Right cardiac atrium (tissue), 5 donors: ENCODE measurements at regions not wholly inside any gene's neighbourhood (a gene's known extent, or its start where the extent isn't known, plus 50 kb on each side); places are given as distances from the start of the nearest gene placed in this dataset.

ENCODE experiments used
- ATAC-seq, 2 donors: fragments of 200-7000 bp; cut with Tn5 transposase; one replicate each; pipeline versions ENCODE4 v1.8.0 to v1.9.1; 2020; ENCODE audit warnings: moderate library complexity in 2 of 2, mild to moderate bottlenecking in 1 of 2
- DNase-seq, 3 donors: peaks; one replicate each; pipeline ENCODE4 v3.0.0-alpha.2; 2020
- H3K27ac ChIP-seq: one replicate; pipeline ENCODE4 v1.5.1; 2013; ENCODE audit warnings: mild to moderate bottlenecking, low read length, control low read depth, moderate library complexity
- H3K27me3 ChIP-seq: one replicate; pipeline ENCODE4 v1.6.1; 2013; ENCODE audit not compliant: control insufficient read depth, insufficient read depth
- H3K4me1 ChIP-seq: one replicate; pipeline ENCODE4 v1.6.1; 2013; ENCODE audit warnings: low read length; ENCODE audit not compliant: control insufficient read depth, insufficient read depth
- H3K4me3 ChIP-seq: one replicate; pipeline ENCODE4 v1.5.1; 2013; ENCODE audit warnings: low read length, control low read depth
- H3K9me3 ChIP-seq: one replicate; pipeline ENCODE4 v1.6.1; 2013; ENCODE audit warnings: low read length; ENCODE audit not compliant: control insufficient read depth
- WGBS: extraction: QIAGEN DNeasy Blood & Tissue Kit; methylation state at CpG from one replicate; pipeline ENCODE4 v1.1.7; 2013; 5-methylcytosine and 5-hydroxymethylcytosine counted together
- intact Hi-C, 4 donors: fragments of 100-400 bp; cut with DNase I; formaldehyde crosslinking; loops; one replicate each; pipeline versions ENCODE4 v1.11.0 to v1.14.0; 2022 to 2023
- donor health status: healthy with polysubstance abuse.
- donor health status: DM: no; HTN: yes; CAD: no.
- donor health status: DM: no; HTN: no; CAD: no.
- donor health status: DM: no; HTN: yes; CAD: no; lungs with severe emphysema.
- donor health status: DM: yes; HTN: yes; CAD: no.

DNA sequence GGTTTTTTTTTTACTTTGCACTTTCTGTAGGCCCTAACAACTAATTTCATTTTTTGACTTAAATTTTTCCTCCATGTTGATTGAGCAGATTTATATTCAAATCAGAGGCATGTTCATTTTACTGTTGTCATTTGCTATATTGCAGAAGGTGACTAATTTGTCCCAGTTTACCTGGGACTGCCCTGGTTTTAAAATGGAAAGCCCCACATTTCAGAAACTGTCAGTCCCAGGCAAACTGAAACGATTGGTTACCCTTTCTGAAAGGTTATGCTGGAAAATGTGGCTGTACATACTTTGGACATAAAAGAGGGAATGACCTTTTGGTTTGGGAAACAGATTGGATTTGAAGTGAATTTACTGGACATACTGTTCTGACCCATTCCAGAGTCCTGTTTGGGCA, 160.0 kb downstream of the SPCS3 start:
- intact Hi-C loops, result no loop called here

DNA sequence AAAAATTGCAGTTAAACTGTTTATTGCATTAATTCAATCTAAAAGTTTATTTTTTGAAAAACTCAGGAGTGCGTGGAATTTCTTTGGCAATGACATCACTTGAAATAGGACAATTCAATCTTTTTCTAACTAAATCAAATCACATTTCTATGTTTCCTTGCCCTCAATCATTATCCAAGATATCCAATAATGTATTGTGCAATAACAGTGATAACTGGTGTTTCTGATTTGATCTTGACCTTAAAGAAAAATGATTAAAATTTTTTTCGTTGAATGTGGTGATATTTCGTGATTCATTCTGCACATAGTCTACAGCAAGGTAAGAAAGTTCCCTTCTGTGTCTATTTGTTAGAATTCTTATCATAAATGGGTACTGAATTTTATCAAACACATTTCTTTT, 163.2 kb downstream of the SPCS3 start:
- no peak overlapping the region for H3K27ac ChIP-seq
- ATAC-seq (no peak), DNase-seq (no peak)
- intact Hi-C loops, result no loop called here
- no peaks in the 10 kb centered on the region for H3K9me3 ChIP-seq
- H3K4me3 ChIP-seq, result no peak overlapping the region
- H3K27me3 ChIP-seq, result no peaks in the 10 kb centered on the region
- 24% methylated on average over 3 of the region's 3 CpGs for WGBS
- H3K4me1 ChIP-seq, result no peaks in the 10 kb centered on the region

More for the DNA sequence above, 160.0 kb downstream of the SPCS3 start:
- Histone ChIP-seq H3K27ac (no peak overlapping the region), H3K27me3 (no peaks in the 10 kb centered on the region), H3K4me3 (no peak overlapping the region), H3K4me1 (no peaks in the 10 kb centered on the region), H3K9me3 (no peaks in the 10 kb centered on the region)
- no peak for ATAC-seq
- 78% methylated on average over 1 of the region's 1 CpG for whole genome bisulfite sequencing
- DNase-seq, result no peak

DNA sequence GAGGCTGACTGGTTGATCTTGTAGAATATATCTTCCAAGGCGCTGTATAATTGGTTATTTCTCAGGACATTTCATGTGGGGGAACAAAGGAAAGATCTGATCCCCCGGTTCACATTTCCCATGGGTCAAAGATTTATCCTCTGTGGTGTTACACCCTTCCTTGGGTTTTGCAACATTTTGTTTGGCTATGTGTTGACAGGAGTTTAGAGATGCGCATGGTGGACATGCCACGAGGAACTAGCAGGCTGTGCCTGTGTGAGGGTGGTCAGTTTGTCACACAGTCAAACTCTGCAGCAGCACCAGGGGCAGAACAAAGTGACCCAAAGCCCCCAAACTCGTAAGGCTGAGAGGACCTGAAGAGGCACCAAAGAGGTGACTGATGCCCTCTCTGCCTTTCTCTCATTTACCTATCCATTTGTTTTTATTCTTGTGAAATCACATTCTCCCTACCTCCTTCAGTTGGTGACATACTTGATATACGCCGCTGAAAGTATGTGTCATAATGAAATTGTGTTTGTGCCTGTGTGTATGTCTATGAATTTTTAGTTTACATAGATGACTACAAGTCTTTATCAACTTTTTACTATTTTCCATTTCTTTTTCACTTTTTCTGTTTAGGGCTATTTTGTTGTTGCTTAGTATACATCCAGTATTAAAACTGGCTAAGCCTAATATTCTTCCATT, 164.7 kb downstream of the SPCS3 start:
- no peak overlapping the region for H3K4me3 ChIP-seq
- H3K27me3 ChIP-seq, result no peaks in the 10 kb centered on the region
- ATAC-seq (no peak), DNase-seq (no peak)
- intact Hi-C loops, result no loop called here
- H3K4me1 ChIP-seq, result no peaks in the 10 kb centered on the region
- H3K27ac ChIP-seq, result no peak overlapping the region
- 80% methylated on average over 7 of the region's 7 CpGs for WGBS
- H3K9me3 ChIP-seq, result no peaks in the 10 kb centered on the region

DNA sequence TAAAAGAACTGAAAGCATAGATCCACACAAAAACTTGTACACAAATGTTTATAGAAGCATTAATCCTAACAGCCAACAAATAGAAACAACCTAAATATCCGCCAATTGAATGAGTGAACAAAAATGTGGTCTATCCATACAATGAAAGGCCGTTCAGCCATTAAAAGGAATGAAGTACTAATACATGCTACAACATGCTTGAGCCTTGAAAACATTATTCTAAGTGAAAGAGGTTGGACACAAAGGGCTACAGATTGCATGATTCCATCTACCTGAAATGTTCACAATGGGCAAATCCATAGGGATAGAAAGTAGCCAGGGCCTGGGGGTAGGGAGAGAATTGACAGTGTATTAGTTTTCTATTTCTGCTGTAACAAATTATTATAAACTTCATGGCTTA, 169.2 kb downstream of the SPCS3 start:
- H3K27me3 ChIP-seq, result no peaks in the 10 kb centered on the region
- H3K27ac ChIP-seq, result no peak overlapping the region

DNA sequence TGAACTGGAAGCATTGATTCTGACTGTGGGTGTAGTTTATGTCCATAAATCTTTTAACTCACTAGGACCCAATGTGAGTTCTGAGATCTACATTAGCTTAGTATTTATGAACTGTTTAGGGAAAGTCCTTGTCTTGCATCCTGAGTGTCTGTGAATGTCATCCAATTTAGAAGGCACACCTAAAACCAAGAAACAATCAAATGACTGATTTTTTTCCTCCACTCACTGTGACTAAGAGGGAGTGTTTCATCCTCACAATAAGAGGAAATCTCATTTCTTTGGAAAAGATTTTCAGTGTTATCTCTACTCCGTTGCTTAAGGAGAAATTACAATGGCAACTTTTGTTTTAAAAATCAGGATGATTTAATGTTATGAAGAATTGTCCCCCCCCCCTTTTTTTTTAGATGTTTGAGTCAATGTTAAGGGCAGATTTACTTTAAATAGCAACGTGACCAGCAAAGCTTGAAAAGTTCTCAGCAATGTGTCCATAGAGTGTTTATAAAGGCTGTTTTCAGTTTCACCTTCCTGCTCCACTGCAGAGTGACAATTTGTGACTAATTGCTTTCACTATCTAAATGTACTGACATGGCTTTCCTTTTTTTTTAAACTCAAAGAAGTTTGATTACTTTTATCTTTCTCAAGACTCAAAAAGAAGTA, 173.0 kb downstream of the SPCS3 start:
- peak; percentile 48 to 97 for ATAC-seq

More for the DNA sequence above, 169.2 kb downstream of the SPCS3 start:
- H3K4me1 ChIP-seq, result no peaks in the 10 kb centered on the region
- no peak overlapping the region for H3K4me3 ChIP-seq
- H3K9me3 ChIP-seq, result no peaks in the 10 kb centered on the region
- intact Hi-C loops, result no loop called here
- ATAC-seq (no peak), DNase-seq (no peak)
- 86% methylated on average over 2 of the region's 2 CpGs for WGBS

DNA sequence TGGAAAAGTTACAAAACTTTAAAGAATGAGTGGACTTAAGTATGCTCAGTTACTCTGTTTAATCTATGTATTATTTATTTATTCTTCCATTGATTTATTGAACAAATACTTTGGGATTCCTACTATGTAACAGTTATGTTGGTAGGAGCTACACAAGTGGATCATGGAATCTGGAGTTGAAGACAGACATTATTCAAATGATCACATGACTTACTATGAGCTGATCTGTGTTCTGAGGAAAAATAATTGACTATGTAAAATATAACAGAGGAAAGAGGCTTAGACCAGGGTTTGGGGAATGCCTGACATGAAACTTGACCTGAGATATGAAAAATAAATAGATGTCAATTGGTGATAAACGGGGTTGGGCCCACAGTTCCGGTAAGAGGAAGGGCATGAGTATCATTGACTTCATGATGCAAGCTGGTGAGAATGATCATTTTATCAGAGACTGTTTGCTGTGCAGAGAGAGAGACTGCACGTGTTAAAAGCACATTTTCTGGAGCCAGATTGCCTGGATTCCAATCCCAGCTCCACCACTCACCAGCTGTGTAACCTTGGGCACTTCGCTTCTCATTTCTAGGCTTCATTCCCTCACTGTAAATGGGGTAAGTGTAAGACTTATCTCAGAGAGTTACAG, 179.0 kb downstream of the SPCS3 start:
- Histone ChIP-seq H3K27me3 (no peaks in the 10 kb centered on the region), H3K9me3 (no peaks in the 10 kb centered on the region), H3K27ac (no peak overlapping the region), H3K4me1 (no peaks in the 10 kb centered on the region), H3K4me3 (no peak overlapping the region)
- DNase-seq (no peak), ATAC-seq (no peak)
- intact Hi-C loops, result no loop called here
- 50% methylated on average over 4 of the region's 4 CpGs for WGBS

More for the DNA sequence above, 173.0 kb downstream of the SPCS3 start:
- intact Hi-C loops, result no loop called here
- Histone ChIP-seq H3K9me3 (no peaks in the 10 kb centered on the region), H3K4me1 (no peaks in the 10 kb centered on the region), H3K27me3 (no peaks in the 10 kb centered on the region), H3K27ac (no peak overlapping the region), H3K4me3 (no peak overlapping the region)
- WGBS, result 11% methylated on average over 2 of the region's 2 CpGs
- DNase-seq, result no peak

DNA sequence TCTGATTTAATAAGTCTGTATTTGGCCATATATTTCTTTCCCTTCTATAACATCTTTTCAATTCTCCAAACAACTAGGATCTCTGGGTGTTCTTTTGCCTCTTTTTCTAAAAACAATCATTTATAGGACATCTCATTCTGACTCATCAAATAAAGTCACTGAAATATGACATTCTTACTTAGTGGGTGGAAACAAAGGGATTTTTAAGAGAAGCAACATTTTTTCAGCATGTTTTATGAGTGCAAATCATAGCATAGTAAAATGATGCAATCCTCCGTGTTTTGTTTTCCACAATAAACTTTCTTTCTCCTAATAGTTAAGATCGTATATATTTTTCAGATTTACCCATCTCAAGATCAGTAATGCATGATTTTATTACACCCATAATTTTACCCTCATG, 179.8 kb downstream of the SPCS3 start:
- Histone ChIP-seq H3K4me1 (no peaks in the 10 kb centered on the region), H3K27me3 (no peaks in the 10 kb centered on the region), H3K9me3 (no peaks in the 10 kb centered on the region), H3K27ac (no peak overlapping the region), H3K4me3 (no peak overlapping the region)
- intact Hi-C loops, result no loop called here
- ATAC-seq (no peak), DNase-seq (no peak)
- 74% methylated on average over 2 of the region's 2 CpGs for WGBS

DNA sequence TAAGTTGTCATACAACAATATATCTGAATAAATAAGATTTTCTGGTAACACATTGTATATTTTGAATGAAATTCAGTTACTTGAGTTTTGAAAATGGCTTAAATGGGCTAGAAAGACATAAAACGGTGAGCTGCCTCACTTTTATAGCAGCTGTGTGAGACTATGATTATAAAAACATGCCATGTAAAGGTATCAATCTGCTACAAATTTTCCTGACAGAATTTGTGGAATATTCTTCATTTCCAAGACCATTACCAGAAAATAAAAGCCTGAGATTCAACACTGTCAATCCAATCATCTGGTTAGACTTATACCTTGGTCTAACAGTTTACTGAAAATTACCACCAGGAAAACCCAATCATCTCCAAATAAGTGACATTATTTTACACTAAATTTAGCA, 181.1 kb downstream of the SPCS3 start:
- Histone ChIP-seq H3K27ac (no peak overlapping the region), H3K4me1 (no peaks in the 10 kb centered on the region), H3K27me3 (no peaks in the 10 kb centered on the region), H3K4me3 (no peak overlapping the region), H3K9me3 (no peaks in the 10 kb centered on the region)
- DNase-seq (no peak), ATAC-seq (no peak)
- intact Hi-C loops, result no loop called here
- WGBS, result 86% methylated on average over 1 of the region's 1 CpG

DNA sequence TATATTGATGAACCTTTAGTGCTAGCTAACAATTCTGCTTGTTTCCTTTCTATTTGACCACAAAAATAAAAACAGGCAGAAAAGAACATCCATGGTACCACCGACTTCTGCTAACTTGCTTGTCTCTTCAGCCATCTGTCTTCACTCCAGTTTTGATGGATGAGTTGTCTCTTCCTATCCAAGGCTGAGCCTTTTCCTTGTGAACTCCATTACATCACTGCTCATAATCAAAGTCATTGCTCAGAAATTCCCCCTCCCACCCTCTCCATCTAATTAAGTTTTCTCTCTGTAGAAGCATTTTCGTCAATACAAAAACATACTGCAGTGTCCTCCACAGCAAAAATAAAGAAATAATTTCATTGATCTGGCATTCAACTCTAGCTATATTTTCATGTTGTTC, 184.4 kb downstream of the SPCS3 start:
- DNase-seq, result no peak
- intact Hi-C loops, result no loop called here
- no peaks in the 10 kb centered on the region for H3K9me3 ChIP-seq
- H3K4me1 ChIP-seq, result no peaks in the 10 kb centered on the region
- no peak overlapping the region for H3K4me3 ChIP-seq
- 46% methylated on average over 2 of the region's 2 CpGs for WGBS
- ATAC-seq, result no peak
- no peak overlapping the region for H3K27ac ChIP-seq
- H3K27me3 ChIP-seq, result no peaks in the 10 kb centered on the region

DNA sequence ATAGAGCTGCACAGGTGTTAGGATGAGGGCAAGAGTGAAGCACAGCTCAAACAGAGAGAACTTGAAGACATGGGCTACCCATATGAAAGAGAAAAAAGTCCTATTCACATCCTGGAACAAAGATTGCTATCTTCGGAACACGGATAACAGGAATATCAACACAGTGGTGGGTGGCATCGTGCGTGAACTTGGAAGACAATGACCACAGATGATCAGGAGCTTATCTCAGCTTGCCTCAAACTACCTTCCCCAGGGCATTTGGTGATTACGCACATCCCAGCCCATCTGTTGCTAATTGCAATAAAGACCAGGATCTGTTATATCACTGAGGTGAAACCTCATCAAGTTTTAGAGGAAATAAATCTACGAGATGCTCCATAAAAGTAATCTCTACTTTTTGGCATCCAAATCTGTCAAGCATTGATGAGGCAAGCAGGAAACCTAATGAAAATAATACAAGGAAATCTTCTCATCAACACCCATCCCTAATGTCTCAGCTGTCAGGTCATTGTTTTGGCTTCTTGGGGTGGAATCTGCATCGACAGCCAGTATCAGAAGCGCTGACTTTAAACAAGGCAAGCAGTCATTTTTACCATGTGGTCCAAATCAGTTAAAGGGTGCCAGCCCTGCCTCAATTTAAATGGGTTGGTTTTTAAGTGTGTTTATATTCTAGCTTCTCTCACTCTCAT, 188.2 kb downstream of the SPCS3 start:
- intact Hi-C loops, result no loop called here
- Histone ChIP-seq H3K4me1 (no peaks in the 10 kb centered on the region), H3K4me3 (no peak overlapping the region), H3K9me3 (no peaks in the 10 kb centered on the region), H3K27ac (no peak overlapping the region), H3K27me3 (no peaks in the 10 kb centered on the region)
- ATAC-seq (peak in 1 of 2 donors; percentile 33), DNase-seq (no peak)
- WGBS, result 72% methylated on average over 8 of the region's 8 CpGs

DNA sequence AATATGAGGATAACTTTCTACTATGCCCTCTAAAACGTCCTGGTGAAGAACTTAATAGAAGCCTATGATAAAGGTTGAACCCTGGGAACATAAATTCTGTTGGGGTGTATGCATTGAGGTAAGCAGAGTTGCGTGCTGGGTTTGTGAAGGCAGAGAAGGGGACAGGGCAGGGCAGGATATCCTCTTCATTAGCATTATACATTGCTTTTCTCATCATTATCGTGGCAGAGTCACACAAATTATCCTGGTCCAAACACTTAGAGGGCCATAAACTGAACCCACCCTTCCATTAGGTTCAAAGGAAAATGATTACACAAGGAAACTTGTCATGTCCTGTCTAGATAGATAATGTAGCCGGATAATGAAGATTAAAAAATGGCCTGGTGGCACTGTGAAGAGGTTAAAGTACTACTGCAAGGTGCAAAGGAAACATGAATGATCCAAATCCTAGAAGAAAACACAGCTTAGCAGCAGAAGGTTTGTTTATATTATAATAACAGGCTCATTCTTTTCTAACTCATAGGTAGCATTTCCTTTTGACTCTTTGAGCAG, 189.1 kb downstream of the SPCS3 start:
- Histone ChIP-seq H3K27ac (no peak overlapping the region), H3K4me3 (no peak overlapping the region), H3K27me3 (no peaks in the 10 kb centered on the region), H3K9me3 (no peaks in the 10 kb centered on the region), H3K4me1 (no peaks in the 10 kb centered on the region)
- intact Hi-C loops, result no loop called here
- 47% methylated on average over 4 of the region's 4 CpGs for WGBS
- DNase-seq (no peak), ATAC-seq (peak in 1 of 2 donors; percentile 96)
